IPS DF 4.7 (cell line): ENCODE measurements at regions not wholly inside any gene's neighbourhood (a gene's known extent, or its start where the extent isn't known, plus 50 kb on each side); places are given as distances from the start of the nearest gene placed in this dataset.
"Not testable (repeated sequence)": the region's sequence is repeated elsewhere in the genome, so short reads cannot be mapped to it uniquely, and the experiment has no call there.

ENCODE experiments used
- DNase-seq: peaks from one replicate; pipeline ENCODE4 v3.0.0-alpha.2; 2013; ENCODE audit warnings: low spot score; ENCODE audit errors: extremely low read depth

DNA sequence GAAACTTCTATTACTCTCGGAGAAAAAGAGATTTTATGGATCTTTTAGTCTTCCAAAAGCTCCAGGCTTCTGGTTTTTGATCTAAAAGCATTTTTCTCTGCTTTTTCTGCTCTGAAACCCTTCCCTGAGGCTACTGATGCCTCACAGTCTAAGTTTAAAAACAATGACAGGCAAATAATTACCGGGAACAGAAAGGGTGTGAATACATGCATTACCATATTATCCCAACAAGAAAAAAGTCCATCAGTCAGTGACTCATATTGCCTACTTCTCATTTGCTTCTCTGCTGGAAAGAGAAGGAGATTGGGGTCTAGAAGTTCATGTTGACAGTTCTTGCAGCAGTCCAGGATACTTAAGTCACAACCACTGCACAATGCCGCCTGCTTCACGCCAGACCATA is 482.9 kb upstream of the C16orf82 start:
- no peak for DNase-seq

DNA sequence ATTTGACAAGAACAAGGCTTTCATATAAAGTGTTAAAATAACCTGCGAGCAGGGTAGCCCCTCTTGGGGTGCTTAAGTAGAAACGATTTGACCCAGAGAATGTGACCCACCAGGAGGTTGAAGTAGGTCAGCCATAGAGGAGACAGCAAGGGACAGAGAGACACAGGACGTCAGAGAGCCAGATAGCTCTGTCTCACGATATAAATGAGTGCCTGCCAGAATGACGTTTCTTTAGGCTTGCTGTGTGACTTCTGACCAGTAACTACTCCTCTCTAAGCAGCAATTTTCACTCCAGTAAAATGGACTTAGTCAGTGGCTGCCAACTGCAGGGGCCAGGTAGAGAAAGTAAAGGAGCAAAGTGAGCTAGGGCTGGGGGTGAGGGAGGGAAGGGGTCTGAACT is 473.0 kb upstream of the C16orf82 start:
- no peak for DNase-seq

DNA sequence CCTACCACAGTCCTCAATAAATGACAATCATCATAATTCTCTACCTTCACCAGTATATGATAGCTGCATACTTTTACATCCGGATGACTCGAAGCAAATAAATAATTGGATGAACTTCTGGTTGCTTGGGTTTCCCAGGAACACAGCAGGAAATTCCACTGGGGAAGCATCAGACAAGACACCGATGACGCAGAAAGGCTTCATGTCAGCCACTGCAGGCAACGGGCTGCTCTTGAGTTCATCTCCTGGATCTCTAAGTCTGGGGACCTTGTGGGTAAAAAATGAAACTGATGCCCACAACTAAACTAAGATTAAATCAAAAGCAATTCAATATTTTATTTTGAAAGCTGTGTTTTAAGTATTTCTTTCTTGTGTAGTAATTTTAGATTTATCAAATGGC is 472.1 kb upstream of the C16orf82 start:
- DNase-seq: no peak

DNA sequence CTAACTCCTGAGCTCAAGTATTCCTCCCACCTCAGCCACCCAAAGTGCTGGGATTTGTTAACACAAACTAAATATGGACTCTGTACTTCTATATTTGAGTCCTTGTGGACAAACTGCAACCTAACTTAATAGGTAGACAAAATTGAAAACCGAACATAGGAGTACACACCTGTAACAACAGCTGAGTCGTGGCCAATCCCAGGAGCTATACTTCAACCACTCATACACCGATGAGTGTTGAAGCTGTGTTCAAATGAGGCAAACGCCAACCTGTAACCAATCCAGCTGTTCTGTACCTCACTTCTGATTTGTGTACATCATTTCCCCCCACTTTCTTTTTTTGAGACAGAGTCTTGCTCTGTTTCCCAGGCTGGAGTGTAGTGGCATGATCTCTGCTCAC is 471.5 kb upstream of the C16orf82 start:
- no peak for DNase-seq

DNA sequence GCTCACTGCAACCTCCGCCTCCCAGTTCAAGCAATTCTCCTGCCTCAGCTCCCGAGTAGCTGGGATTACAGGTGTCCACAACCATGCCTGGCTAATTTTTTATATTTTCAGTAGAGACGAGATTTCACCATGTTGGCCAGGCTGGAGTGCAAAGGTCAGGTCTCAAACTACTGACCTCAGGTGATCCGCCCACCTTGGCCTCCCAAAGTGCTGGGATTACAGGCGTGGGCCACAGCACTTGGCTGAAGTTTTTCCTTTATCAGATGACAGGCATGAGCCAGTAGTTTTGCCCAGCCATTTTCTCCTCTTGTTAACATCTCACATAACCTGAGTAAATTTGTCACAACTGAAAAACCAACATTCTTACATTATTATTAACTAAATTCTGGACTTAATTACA is 470.7 kb upstream of the C16orf82 start:
- not testable (repeated sequence) for DNase-seq

DNA sequence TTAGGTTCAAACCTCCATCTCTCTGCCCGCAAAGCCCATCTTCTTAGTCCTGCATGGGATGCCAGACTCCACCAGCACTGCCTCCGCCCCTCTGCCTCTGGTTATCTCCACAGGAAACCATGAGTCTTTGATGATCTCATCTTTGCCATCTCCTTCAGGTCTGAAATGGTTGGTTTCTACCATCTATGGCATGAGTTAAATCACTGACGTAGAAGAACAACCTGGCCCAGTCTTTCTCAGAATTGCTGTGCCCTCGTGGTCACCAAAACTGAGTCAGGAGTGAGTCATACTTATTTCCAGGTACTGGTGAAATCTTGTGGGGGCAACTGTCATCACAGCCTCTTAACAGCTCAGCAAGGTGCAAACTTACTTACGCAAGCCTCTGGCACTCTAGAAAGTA is 468.7 kb upstream of the C16orf82 start:
- no peak for DNase-seq

DNA sequence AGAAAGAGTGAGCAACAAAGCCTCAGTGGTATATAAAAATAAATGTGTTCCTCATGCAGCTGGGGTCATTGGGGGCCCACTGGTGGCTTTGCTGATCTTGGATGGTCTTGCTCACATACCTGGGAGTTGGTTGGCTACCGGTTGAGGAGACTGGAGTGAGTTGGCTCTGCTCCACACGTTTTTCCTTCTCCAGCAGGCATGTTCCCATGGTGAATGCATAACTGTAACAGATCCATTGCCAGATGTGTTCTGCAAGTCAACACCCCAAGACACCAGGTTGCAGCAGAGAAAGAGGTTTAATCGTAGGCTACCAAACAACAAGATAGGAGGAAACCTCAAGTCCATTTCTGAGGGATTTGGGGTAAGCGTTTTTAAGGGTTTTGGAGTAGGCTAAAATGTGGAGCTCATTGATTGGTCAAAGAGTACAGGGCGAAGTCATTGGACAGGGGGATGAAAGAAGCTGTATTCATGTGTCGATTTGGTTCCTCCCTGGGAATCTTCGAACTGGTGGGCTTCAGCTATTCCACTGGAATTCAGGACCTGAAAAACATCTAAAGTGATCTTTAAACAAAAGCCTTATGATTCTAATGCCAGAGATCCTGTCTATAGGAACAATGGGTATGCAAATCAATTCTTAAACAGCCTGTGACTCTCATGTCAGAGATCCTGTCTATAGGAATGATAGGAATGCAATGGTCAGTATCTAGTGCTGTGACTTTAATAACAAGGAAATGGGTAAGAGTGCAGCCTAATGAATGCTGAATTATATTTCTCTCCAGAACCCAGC is 467.5 kb upstream of the C16orf82 start:
- DNase-seq: peak; percentile 22

DNA sequence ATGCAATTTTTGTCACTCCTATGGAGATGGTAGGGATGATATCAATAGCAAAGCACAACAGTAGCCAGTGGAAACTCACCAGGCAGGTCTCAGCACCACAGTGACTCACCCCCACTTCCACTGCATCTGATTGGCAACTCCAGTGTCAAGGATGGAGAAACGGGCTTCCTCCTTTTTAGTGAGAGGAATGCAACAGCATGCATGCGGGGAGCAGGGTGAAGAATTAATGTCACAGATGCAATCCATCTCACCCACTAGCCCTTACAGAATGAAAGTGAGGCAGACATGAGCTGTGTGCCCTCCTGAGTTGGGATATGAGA is 467.0 kb upstream of the C16orf82 start:
- no peak for DNase-seq

DNA sequence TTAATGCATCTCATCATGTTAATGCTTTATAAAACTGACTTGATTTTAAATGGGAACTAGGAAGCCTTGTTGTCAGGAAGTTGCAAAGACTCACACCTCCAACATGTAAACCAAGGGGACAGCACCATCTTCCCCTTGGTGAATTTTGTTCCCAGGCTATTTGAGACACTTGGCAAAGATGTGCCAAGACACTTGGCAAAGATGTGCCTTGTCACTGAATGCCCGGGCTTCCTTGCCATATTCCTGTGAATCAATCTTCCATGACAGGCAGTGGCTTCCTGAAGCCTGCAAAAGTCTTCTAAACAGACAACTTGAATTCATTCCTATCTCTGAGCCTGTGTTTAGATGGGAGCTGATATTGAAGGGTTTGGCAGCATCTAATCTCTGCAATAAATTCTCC is 465.4 kb upstream of the C16orf82 start:
- DNase-seq: no peak

DNA sequence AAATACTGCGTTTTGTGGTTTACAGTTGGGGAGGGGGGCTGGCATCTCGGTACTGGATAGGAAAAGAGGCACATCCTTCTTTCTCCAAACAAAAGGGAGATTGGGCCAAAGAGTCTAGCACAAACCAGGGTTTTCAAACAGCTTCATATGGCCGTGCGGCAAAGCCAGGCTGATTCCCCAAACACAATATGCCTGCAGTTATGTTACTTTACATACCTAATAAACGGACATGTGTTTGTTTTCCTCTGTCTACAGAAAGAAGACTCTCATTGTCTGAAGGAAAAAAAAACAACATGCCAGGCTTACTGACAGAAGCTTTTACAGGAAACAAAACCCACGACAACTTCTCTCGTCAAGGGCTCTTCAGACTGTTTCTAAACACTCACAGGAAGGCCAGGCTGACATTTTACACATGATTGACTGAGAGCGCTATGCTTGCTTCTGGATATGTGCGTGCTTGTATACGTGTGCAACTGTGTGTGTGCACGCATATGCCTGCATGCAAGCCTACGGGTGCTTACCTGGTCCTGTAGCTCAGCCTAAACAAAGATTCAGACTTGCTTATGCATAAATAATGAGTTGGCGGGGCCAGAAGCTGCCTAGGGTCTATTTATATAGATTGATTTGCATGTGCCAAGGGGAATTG is 461.0 kb upstream of the C16orf82 start:
- no peak for DNase-seq

DNA sequence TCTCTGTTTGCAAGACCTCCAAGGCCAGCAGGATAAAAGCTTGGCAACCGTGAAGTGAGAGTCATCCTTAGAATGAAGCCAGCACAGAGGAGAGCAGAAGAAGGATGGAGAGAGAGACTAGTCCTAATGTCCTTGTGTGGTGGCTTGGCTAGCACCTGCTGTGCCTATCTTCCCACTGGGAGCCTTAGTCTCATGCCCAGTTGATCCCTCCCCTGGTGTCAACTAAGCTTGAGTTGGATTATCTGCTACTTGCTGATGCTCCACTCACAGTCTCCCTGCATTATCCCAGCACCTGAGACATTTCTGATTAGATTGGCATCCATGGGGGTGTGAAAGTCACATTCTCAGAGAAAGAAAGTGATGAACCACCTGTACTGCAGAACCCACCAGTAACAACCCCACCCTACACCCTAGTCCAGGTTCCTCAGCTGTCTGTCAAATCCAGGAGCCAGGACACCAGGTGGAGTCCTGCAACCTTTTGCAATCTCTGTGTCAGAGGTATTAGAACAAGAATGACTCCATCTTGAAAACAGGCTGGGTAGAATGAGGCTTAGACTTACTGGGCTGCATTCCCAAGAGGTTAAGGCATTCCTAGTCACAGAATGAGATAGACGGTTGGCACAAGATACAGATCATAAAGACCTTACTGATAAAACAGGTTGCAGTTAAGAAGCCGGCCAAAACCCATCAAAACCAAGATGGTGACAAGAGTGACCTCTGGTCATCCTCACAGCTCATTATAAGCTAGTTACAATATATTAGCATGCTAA is 460.2 kb upstream of the C16orf82 start:
- no peak for DNase-seq

DNA sequence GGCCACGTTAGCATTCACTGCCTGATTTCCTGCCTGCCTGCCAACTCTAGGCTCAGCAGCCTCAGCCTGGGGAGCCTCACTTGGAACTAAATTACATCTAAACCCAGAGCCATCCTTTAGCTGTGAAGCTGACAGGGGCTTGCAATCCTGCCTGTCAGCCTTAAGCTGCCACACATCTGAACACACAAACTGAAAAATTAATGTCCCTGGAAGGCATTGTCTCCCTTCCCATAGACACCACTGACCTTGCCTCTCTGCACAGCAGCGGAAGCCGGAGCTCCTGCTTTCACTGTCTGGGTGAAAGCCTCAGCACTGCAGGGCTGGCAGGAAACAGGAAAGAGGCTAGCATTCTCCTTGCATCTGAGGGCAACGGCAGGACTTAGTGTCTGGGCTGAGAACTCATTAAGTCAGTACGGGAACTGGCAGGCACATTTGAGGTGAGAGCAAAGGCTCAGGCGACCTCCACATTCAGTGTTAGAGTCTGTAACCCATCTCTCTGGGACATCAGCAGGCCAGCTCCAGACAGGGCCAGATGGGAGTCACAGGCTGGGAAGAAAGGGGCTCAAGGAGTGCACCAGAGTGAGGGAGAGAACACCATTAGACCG is 452.4 kb upstream of the C16orf82 start:
- no peak for DNase-seq

DNA sequence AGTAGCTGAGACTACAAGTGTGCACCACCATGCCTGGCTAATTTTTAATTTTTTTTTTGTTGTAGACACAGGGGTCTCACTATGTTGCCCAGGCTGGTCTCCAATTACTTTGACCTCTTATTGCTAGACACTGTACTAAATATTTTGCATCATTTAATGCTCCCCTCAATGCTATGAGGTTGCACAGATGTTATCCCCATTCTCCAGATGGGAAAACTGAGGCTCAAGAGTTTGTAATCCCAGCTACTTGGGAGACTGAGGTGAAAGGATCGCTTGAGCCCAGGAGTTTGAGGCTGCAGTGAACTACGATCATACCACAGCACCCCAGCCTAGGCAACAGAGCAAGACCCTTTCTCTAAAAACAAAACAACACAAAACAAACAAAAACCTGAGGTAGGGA is 443.3 kb upstream of the C16orf82 start:
- DNase-seq: no peak

DNA sequence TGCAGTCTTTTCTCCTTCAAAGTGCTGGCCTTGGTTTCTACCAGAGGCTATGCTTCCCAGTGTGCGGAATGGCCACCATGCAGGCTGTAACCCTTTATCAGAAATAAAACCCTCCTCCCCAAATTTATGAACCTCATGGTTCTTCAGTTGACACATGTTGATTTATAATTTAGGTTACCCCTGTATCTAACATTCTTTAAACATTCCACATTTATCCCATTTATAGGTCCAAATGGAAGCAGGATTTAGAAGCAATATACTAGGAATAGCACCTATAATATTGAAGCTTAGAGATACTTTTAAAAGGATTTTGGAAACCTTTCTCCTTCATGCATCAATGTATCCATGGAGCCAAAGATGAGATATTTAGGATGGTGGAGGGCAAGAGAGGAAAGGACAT is 438.8 kb upstream of the C16orf82 start:
- DNase-seq: no peak

DNA sequence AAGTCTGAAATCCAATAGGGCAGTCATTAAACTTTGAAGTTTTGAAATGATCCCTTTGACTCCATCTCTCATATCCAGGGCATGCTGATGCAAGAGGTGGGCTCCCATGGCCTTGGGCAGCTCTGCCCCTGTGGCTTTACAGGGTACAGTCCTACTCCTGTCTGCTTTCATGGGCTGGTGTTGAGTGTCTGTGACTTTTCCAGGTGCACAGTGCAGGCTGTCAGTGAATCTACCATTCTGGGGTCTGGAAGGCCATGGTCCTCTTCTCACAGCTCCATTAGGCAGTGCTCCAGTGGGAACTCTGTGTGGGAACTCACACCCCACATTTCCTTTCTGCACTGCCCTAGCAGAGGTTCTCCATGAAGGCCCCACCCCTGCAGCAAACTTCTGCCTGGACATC is 435.4 kb upstream of the C16orf82 start:
- DNase-seq: not testable (repeated sequence)

DNA sequence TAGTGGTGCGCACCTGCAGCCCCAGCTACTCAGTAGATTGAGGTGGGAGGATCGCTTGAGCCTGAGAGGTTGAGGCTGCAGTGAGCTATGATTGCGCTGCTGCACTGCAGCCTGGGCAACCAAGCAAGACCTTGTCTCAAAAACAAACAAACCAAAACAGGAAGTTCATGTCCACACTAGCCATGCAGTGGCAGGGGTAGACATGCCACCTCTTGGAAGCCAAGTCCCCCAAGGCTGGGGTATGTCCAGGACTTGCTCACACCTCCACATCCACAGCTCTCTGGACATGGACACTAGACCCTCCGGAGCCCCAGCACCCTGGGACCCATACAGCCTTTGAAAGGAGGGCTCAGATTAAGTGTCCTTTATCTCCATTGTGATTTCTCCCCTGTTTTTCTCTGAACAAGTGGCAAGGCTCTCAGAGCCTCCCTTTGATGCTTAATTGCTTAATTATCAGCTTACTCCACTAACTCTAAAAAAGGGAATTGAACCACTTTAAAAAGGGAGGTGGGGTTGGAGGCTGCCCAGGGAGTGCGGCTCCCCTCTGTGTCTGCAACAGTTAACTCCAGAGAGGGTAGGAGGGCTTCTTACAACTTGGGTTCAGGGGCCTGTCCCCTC is 424.6 kb upstream of the C16orf82 start:
- DNase-seq: no peak

DNA sequence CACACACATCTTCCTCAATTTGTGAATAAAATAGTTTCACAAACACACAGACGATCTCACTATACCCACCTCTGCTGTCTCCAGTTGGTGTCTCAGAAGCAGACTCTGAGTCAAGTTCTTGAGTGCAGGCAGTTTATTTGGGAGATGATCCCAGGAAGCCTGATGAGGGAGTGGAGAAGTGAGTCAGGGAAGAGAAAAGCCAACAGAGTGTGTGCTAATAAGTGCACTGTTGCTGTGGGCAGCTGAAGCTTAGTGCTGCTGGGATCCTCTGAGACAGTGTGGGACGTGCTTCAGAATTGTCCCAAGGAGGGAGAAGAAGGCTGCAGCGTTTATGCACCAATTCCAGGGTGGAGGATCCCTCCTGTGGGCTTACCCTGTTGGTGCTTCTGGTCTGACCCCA is 423.2 kb upstream of the C16orf82 start:
- no peak for DNase-seq

DNA sequence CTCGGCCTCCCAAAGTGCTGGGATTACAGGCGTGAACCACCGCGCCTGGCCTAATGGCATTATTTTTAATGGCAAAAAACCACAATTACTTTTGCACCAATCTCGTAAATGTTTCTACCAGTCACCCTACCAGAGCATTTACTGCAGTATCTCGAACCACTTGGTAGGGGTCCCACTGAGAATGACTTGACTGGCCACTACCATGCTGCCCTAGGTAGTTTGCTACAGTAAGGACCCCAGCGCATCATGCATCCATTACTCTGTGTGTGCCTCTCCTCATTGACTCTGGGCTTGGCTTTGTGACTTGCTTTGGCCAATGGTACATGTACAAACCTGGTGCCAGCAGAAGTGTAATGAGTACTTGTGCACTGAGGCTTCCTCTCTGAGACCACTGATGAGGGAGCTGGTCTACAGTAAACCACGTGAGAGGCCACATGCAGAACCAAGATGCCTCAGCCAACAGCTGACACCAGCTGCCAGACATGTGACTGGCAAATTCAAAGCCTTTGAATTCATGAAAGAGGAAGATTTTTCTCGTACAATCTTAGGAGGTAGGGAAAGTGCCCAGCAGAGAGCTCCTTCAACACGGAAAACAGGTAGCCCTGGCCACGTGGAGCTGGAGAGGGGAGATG is 421.7 kb upstream of the C16orf82 start:
- no peak for DNase-seq

DNA sequence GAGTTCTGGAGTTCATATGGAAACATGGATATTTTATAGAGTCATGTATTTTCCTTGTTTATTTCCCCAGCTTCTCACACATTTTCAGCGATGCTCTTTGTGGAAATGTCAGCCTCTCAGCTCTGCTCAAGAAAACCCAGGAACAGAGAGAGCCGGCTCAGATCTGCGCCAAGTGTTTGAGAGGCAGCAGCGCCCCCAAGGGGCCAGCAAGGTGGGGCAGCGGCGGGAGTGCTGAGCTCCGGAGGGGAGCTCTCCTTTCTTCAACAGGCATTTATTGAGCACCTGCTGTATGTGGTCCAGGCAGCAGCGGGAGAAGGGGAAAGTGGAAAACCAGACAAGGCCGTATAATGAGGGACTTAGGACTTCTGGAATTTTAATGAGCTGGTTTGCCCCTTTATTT is 421.1 kb upstream of the C16orf82 start:
- DNase-seq: no peak

DNA sequence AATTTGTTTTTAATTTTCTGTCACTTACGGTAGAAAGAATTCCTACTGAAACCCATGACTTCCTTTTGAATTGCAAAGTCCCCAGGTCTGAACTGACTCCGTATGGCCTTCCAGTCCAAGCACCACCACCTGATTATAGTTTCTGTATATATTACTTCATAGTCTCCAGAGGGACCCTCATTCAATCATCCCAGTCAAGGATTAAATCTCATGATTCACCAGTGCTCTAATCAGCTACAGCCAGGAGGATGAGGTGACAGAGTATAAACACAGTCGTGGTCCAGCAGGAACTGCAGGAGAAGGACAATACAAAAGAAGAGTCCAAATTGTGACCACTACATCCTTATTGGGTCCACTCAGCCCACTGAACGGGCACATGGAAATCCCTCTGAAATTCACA is 418.9 kb upstream of the C16orf82 start:
- DNase-seq: no peak

DNA sequence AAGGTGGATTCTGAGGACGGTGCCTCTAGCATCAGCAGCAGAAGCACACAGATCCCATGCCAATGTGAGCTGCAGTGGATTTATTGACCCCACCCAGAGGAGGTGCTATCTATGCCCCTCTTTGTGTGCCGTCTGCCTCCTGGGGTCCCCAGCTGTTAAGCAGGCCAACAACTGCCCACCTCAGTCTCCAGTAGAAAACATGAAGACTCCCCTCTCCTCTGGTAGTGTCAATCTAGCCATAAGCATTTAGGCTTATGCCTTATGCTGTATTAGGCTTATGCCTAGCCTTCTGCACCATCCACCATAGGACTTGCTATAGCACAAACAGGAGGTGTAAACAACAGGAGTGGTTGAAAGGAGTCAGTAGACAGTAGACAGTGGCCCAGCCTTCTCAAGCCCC is 417.9 kb upstream of the C16orf82 start:
- no peak for DNase-seq
